Suprapubic skin (tissue), 3 donors: ENCODE measurements at regions not wholly inside any gene's neighbourhood (a gene's known extent, or its start where the extent isn't known, plus 50 kb on each side); places are given as distances from the start of the nearest gene placed in this dataset.

Source experiments
- POLR2AphosphoS5 ChIP-seq, 3 donors: sonication (generic); formaldehyde crosslinking; IDR thresholded peaks; one replicate each; pipeline ENCODE4 v1.6.1; 2017; ENCODE audit warnings: antibody characterized with exemption in 3 of 3
- TF ChIP-seq, protein P1 (sequence below), 2 donors: fragments of 200-600 bp in 1 of 2; fragments of 450-650 bp in 1 of 2; sonication (generic) in 1 of 2; IDR thresholded peaks; one replicate each; pipeline ENCODE4 v1.5.1; 2016 to 2019; ENCODE audit warnings: antibody characterized with exemption in 2 of 2, mild to moderate bottlenecking in 1 of 2, moderate library complexity in 1 of 2

GRCh38 chr1:5267603-5268235 is 613.3 kb downstream of the AJAP1 start:
- TF ChIP-seq, protein P1, sequence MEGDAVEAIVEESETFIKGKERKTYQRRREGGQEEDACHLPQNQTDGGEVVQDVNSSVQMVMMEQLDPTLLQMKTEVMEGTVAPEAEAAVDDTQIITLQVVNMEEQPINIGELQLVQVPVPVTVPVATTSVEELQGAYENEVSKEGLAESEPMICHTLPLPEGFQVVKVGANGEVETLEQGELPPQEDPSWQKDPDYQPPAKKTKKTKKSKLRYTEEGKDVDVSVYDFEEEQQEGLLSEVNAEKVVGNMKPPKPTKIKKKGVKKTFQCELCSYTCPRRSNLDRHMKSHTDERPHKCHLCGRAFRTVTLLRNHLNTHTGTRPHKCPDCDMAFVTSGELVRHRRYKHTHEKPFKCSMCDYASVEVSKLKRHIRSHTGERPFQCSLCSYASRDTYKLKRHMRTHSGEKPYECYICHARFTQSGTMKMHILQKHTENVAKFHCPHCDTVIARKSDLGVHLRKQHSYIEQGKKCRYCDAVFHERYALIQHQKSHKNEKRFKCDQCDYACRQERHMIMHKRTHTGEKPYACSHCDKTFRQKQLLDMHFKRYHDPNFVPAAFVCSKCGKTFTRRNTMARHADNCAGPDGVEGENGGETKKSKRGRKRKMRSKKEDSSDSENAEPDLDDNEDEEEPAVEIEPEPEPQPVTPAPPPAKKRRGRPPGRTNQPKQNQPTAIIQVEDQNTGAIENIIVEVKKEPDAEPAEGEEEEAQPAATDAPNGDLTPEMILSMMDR (IDR thresholded peaks at IDR 0.05): no peak
- TF ChIP-seq POLR2AphosphoS5 (IDR thresholded peaks at IDR 0.05): no peak
